Lung (tissue), 11 donors: ENCODE measurements at regions not wholly inside any gene's neighbourhood (a gene's known extent, or its start where the extent isn't known, plus 50 kb on each side); places are given as distances from the start of the nearest gene placed in this dataset.

Experiments used
- ATAC-seq: fragments of 200-7000 bp; cut with Tn5 transposase; one replicate; pipeline ENCODE4 v1.9.1; 2020; ENCODE audit warnings: moderate number of reproducible peaks; ENCODE audit not compliant: insufficient read depth, low FRiP score
- DNase-seq, 3 donors: peaks; one replicate each; pipeline ENCODE4 v3.0.0-alpha.2; 2013 to 2017
- H3K27ac ChIP-seq, 2 donors: one replicate each; pipeline ENCODE4 v1.5.1; 2013; ENCODE audit warnings: mild to moderate bottlenecking in 2 of 2, moderate library complexity in 2 of 2, control low read depth in 1 of 2, inconsistent platforms in 1 of 2, low read depth in 1 of 2, low read length in 1 of 2
- H3K27me3 ChIP-seq, 3 donors: one replicate each; pipeline ENCODE4 v1.5.1; 2013; ENCODE audit warnings: low read length in 2 of 3; ENCODE audit not compliant: control insufficient read depth in 3 of 3, insufficient read depth in 3 of 3
- H3K36me3 ChIP-seq, 4 donors: one replicate each; pipeline ENCODE4 v1.5.1; 2013; ENCODE audit warnings: low read length in 4 of 4, mild to moderate bottlenecking in 1 of 4, moderate library complexity in 1 of 4; ENCODE audit not compliant: control insufficient read depth in 4 of 4, insufficient read depth in 4 of 4
- H3K4me1 ChIP-seq, 5 donors: one replicate each; pipeline ENCODE4 v1.5.1; 2013; ENCODE audit warnings: low read length in 5 of 5, mild to moderate bottlenecking in 2 of 5, moderate library complexity in 1 of 5; ENCODE audit not compliant: control insufficient read depth in 5 of 5, insufficient read depth in 5 of 5
- H3K4me3 ChIP-seq: one replicate; pipeline ENCODE4 v1.5.1; 2013; ENCODE audit warnings: mild to moderate bottlenecking, control low read depth, moderate library complexity
- H3K9ac ChIP-seq, 2 donors: one replicate each; pipeline ENCODE4 v1.5.1; 2013; ENCODE audit warnings: low read length in 2 of 2, control low read depth in 1 of 2; ENCODE audit not compliant: insufficient read depth in 1 of 2
- H3K9me3 ChIP-seq, 4 donors: one replicate each; pipeline ENCODE4 v1.5.1; 2013; ENCODE audit warnings: low read length in 3 of 4, mild to moderate bottlenecking in 1 of 4, moderate library complexity in 1 of 4; ENCODE audit not compliant: control insufficient read depth in 4 of 4, insufficient read depth in 3 of 4
- WGBS, 2 donors: extraction: QIAGEN DNeasy Blood & Tissue Kit; methylation state at CpG; one replicate each; pipeline ENCODE4 v1.1.7; 2013; 5-methylcytosine and 5-hydroxymethylcytosine counted together
- TF ChIP-seq, protein P1 (sequence below): IDR thresholded peaks from 2 replicates; pipeline ENCODE4 v1.5.1; 2012; ENCODE audit warnings: mild to moderate bottlenecking; ENCODE audit errors: control extremely low read depth, extremely low read depth
- donor health status: control.
- donor health status: control.
- donor health status: Bipolar disorder and iron deficiency.
- donor health status: healthy.
- donor health status: DM: yes; HTN: yes; CAD: no.

DNA sequence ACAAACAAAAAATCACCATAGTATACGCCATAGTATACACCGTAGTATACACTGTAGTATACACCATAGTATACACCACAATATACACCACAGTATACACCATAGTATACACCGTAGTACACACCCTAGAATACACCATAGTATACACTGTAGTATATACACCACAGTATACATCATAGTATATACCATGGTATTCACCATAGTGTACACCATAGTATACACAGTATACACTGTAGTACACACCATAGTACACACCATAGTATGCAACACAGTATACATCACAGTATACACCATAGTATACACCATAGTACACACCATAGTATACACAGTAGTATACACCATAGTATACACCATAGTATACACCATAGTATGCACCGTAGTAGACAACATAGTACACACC, 157.6 kb upstream of the ADARB2 start:
- H3K4me3 ChIP-seq, result no peak overlapping the region
- WGBS, 2 donors, result 96 to 98% methylated on average over 4 of the region's 4 CpGs
- peaks cover 0 to 5% (median 0%) of the 10 kb centered on the region in 4 donors for H3K9me3 ChIP-seq
- DNase-seq (no peak), ATAC-seq (no peak)
- no peaks in the 10 kb centered on the region for H3K27me3 ChIP-seq
- no peaks in the 10 kb centered on the region for H3K36me3 ChIP-seq
- H3K4me1 ChIP-seq, result peaks cover 0 to 9% (median 0%) of the 10 kb centered on the region in 5 donors
- H3K27ac ChIP-seq, result no peak overlapping the region
- H3K9ac ChIP-seq, result no peak overlapping the region
- TF ChIP-seq, protein P1, sequence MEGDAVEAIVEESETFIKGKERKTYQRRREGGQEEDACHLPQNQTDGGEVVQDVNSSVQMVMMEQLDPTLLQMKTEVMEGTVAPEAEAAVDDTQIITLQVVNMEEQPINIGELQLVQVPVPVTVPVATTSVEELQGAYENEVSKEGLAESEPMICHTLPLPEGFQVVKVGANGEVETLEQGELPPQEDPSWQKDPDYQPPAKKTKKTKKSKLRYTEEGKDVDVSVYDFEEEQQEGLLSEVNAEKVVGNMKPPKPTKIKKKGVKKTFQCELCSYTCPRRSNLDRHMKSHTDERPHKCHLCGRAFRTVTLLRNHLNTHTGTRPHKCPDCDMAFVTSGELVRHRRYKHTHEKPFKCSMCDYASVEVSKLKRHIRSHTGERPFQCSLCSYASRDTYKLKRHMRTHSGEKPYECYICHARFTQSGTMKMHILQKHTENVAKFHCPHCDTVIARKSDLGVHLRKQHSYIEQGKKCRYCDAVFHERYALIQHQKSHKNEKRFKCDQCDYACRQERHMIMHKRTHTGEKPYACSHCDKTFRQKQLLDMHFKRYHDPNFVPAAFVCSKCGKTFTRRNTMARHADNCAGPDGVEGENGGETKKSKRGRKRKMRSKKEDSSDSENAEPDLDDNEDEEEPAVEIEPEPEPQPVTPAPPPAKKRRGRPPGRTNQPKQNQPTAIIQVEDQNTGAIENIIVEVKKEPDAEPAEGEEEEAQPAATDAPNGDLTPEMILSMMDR, result no peak

DNA sequence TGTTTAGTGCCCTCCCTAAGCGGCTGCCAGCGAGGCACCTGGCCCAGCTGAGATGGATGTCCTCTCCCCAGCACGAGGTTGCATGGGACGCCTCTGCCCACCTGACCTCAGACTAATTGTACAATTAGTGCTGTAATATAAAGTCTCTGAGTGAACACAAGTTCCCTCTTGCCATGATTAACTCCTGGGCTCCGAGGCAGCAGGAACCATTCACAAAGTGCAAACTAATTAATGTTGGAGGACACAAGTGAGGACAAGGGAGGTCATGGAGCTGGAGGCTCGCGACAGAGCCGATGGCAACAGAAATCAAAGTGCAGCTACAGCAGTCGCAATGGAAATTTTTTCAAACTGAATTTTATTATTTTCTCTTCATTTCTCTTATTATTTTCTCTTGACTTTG, 156.6 kb upstream of the ADARB2 start:
- no peak overlapping the region for H3K27ac ChIP-seq
- peaks cover 0 to 9% (median 0%) of the 10 kb centered on the region in 5 donors for H3K4me1 ChIP-seq
- no peaks in the 10 kb centered on the region for H3K36me3 ChIP-seq
- WGBS, 2 donors, result 86 to 89% methylated on average over 9 of the region's 9 CpGs
- peaks cover 0 to 4% (median 0%) of the 10 kb centered on the region in 4 donors for H3K9me3 ChIP-seq
- H3K4me3 ChIP-seq, result no peak overlapping the region
- TF ChIP-seq, protein P1, result no peak
- no peak for ATAC-seq
- DNase-seq, result no peak
- H3K9ac ChIP-seq, result no peak overlapping the region
- H3K27me3 ChIP-seq, result no peaks in the 10 kb centered on the region

DNA sequence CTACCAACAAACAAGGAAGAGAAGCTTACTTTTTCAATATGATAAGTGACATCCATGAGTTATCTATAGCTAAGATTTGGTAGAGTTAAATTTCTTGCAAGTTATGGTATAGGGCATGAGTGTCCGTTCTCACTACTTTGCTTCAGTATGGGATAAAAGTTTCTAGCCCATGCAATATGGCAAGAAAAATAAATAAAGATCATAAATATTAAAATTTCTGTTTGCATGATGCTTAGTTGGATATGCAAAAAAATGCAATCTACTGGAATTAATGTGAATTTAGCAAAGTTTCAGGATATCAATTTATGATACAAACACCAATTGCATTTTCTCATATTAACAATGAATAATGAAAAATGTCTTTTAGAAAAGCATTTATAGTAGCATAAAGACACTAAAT, 148.7 kb upstream of the ADARB2 start:
- H3K4me1 ChIP-seq, result no peaks in the 10 kb centered on the region

More for the DNA sequence above, 148.7 kb upstream of the ADARB2 start:
- ATAC-seq (no peak), DNase-seq (no peak)
- 80 to 96% methylated on average over 1 of the region's 1 CpG for WGBS, 2 donors
- Histone ChIP-seq H3K27ac (no peak overlapping the region), H3K36me3 (no peaks in the 10 kb centered on the region), H3K27me3 (no peaks in the 10 kb centered on the region), H3K9ac (no peak overlapping the region), H3K4me3 (no peak overlapping the region), H3K9me3 (peaks cover 0 to 4% (median 0%) of the 10 kb centered on the region in 4 donors)
- TF ChIP-seq, protein P1, result no peak
